Dedifferentiated amniotic fluid mesenchymal stem cell (primary cell): ENCODE measurements at regions not wholly inside any gene's neighbourhood (a gene's known extent, or its start where the extent isn't known, plus 50 kb on each side); places are given as distances from the start of the nearest gene placed in this dataset.

Experiments
- DNase-seq: peaks from one replicate; pipeline ENCODE4 v3.0.0-alpha.2; 2016; ENCODE audit errors: extremely low spot score

DNA sequence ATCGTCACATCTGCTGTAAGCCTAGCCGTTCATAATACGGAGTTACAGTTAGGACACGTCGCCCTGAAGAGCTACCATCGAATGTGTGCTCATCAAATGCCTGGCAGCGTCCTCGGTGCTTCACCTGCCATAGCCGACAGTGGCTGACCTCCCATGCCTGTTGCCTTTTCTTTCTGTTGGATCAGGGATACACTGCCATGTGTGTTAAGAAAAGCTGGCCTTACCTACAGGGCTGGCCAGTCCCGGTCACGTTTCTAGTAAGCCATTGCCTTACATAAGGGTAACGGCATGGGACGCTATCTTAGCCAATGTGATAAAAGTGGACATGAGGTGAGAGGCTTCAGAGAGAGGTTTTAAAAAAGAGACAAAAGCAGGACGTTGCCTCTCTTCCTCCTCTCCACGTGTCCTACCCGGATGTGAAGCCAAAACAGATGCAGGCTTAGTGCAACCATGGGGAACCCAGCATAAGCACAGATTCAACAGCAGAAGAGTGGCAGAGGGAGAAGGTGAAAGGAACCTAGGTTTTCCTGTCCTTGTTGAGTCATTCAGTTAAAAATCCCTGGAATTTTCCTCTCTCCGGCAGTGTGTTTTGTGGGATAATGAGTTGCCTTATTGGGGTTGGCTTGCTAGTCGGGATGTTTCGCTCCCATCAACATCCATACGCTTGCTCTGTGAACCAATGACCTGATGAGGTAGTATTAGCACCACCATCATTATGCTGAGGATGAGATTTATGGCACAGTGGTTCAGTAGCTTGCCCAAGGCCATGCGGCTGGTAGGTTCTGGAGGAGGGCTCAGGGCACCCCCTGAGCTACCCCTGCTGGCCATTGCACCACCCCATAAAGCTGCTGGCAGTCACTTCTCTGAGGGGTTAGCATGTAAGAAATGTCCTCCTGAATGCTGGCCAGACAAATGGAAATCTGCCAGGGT, 67.4 kb upstream of the B3GAT1 start:
- DNase-seq, result no peak

DNA sequence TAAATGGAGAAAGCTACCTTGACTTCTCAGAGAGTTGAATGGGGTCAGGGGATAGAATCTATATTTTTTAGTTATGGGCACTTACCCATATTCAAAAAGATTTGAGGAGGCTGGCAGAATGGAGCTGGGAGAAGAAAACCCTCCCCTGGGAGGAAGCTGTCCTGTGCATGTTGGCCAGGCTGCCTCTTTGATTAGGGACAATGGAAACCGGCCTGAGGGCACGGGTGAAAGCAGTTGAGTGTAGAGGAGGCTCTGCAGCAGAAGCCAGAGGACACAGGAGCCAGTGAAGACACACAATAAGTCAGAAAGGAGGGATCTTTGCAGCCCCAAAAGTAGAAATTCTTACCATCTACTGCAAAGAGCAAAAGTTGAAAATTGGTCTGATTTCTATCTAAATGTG, 66.6 kb upstream of the B3GAT1 start:
- DNase-seq, result no peak

DNA sequence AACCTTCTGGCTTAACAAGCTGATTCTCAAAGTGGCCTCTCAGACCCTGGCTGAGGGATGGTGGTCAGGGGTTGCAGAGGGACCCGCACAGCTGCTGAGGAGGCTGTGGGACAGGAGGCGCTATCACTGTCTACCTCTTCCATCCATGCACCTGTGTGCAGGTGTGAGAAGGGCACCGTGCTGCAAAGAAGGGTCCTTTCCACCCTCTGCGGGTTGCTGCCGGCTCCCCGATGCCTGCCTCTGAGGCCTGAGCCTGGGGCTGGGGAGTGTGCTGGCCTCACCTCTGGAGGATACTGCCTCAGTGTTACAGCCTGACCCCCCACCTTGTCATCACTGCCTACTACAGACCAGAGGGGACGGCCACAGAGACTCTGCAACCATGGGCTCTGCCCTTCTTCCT, 66.1 kb upstream of the B3GAT1 start:
- no peak for DNase-seq

DNA sequence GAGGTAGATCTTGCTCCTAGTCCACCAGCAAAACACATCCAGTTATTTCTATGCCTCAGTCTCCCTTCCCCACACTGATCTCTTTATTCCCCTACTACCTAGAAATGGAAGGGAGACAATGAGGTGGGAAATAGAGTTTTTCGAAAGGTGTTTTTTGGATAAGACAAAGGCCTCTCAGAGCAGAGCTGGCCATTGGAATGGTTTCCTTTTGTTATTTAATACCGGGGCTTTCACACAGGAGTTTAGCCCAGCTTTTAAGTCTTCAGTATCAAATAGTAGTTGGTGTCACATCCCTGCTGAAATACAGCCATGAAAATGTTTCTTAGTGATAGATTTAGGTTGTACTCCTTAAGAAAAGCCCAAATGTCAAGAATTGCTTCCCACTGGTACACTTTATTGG, 65.4 kb upstream of the B3GAT1 start:
- DNase-seq, result no peak

DNA sequence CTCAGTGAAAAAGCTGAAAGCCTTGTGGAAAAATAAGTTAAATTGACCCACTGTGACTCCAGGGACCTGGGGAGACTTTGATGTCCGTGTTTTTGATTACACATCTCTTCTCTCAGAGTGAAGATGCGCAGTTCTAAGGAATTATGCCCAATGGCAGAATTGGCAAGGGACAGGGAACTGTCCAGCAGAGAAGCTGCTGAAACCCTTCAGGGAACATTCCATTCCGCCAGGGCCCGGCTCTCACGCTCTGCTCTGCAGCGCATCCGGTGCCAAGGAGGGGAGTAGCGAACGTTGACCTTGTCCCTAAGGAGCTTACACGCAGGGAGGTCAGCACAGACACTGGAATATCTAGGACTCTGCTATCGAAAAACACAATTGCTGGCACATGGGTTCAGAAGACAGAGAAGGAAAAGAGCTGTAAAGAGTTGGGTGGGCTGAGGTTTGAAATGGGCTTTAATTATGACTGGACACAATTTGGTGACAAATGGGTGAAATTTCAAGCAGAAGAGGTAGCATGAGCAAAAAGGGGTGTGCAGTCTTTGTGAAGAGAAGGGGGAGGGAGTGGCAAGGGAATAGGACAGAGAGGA, 64.5 kb upstream of the B3GAT1 start:
- no peak for DNase-seq

DNA sequence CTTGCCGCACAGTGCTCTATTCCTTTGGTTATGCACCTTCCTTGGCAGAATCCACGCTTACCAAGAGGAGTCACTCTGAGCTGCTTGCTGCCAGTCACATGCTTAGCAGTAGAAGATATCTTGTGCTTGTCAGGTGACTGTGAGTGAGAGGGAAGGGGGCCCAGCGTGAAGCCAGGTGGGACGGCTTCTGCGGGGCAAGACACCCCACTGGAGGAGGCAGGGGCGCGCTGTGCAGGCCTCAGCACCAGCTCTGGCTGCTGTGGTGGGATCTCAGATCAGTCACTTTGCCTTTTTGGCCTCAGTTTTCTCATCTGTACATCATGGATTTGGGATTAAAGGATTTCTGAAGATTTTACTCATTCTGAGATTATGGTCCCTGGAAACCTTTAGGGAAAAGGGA, 63.9 kb upstream of the B3GAT1 start:
- DNase-seq, result no peak

DNA sequence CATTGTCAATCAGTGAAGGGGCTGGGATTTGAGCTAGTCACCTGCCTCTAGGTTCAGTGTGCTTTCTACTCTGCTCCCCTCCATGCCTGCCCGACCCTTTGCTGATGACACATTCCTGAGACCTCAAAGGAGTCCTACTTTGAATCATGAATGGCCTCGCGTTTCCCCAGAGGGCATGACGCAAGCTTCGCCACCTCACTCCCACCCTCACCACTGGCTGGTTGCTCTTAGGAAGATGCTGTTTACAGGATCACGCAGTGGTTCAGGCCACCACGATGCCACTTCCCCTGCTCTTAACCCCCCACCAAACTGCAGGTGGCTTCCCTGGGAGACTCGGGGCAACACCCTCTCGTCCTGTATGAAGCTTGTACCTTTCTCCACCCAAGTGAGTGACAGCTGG, 62.9 kb upstream of the B3GAT1 start:
- DNase-seq, result no peak

DNA sequence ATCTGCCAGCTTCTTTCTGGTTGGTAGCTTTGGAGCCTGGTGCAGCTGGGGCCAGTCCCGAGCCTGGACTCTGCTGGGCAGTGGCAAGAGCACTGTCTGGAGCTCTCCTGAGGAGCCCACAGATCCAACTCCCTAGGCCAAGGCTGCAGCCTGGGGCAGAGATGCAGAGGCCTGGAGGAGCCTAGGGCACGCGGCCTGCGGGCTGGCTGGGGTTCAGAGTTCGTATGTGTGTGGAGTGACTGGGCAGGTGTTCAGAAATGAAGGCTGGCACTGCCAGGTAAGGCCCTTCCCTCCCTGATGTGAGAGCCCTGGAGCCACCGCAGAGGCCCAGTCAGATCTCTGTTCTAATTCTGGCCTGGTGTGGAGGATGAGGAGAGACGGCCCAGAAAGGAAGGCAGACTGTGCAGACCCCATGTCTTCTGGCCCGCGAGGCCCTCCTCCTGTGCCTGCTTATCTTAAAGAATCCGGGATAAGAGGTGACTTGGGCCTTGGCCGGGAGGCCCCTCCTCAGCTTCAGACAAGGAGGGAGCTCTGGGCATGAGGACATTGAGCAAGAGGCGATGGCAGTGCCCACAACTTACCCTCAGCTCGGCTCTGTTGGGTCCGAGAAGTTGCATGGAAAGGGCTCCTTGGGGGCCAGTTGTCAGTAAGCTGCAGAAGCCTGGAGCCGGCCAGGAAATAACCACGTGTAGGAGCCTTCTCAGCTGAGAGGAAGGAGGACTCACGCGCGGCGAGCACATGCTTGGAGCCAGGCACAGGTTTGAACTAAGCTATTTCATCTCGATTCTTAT, 62.2 kb upstream of the B3GAT1 start:
- DNase-seq, result no peak

DNA sequence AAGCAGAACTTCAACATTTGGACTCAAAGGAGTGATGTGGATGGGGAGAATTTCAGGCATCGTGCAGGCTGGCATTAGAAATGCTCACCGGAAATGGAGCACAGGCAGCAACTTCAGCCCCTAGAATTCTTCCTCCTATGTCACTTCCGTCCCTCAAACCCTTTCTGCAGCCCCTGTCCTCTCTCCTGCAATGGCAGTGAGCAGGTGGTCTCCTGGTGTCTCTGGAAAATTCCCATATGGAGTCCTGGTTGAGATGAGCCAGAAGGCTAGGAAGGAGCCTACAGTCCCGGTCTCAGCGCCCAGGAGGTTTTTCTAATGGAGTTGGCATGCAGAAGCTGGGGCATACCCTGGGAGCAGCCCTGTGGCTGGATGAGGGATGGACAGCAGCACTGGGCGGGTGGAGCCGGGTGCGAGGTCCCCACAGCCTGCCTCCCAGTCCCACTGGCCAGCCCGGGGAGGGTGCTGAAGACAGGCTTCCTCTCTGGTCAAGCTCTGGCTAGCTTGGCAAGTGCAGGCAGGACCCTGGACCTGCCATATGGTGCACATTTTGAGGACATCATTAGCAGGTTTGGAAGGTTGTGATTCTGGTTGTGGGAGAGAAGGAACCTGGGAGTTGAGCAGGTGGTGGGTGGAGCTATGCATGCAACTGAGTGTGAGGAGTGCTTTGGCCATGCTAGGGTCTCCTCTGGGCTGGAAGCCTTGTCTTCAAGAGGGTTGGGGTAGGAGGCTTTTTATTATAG, 59.8 kb upstream of the B3GAT1 start:
- DNase-seq, result no peak

DNA sequence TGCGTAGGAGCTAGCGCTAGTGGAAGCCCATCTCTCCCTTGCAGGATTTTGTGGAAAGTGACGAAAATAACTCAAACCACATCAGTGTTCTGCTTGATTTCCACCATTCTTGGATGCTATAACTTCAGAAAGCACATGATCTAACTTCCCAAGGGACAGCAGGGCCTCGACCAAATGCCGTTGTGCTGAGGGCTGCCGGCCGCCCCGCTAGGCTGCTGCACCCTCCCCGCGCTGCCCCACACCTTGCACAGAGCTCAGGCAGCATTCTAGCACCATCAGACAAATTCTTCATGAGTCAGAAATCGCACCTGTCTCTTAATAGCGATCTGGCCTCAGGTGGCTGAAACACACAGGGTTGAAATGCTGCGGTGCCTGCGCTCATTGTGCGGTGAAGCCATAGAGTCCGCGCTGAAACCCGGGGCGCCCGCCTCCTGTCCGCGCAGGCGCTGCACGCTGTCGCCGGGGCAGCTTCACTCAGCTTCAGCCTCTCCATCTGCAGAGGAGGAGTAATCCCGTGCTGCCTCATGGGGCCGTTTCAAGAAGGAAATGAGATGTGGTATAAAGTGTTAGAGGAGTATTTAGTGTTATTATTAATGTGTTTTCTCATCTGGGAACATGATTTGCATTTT, 59.2 kb upstream of the B3GAT1 start:
- no peak for DNase-seq

DNA sequence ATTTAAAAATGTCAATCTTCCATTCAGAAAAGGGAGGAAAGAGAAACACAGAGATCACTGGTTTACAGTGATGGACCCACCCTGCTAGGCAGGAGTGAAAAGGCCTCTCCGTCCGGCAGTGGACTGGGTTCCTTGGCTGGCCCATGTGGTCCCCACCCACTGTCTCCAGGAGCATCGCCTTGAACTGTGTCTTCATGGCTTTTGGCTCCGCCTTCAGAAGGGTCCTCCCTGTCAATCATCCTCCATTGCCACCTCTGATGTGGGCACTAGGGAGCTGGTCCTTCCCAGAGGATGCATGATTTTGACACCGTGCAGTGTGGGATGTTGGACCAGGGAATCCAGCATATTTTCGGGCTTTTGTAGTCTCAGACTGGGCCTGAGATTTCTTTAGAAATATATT, 58.2 kb upstream of the B3GAT1 start:
- no peak for DNase-seq

DNA sequence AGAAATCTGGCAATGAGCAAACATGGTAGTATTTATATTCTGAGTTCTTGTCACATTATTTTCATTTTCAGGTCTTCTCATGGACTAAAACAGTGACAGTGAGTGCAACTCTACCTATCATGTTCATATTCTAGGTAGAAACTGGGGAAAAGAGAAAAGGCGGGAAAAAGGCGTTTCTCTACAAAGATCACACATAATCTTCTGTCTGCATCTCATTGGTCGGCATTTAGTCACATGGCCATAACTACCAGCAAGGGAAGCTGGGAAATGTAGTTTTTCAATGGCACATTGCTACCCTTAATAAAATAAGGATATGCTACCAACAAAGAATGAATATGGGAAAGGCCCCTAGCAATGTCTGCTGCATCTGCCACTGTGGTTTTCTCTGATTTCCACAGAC, 57.6 kb upstream of the B3GAT1 start:
- no peak for DNase-seq

DNA sequence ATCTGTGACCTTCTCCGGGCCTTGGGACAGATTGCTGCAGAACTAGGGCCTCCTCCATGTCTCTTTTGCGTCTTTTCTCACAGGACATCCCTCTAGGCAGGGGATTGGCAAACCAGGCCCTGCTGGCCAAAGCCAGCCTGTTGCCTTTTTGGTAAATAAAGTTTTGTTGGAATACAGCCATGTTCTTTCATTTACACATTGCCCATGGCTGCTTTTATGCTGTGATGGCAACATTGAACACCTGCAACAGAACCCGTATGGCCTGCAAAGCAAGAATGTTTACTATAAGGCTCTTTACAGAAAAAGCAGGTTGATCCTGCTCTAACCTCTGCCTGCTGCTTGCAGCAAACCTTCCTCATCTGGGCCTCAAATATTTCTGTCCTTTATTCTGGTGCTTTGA, 56.8 kb upstream of the B3GAT1 start:
- DNase-seq, result no peak

DNA sequence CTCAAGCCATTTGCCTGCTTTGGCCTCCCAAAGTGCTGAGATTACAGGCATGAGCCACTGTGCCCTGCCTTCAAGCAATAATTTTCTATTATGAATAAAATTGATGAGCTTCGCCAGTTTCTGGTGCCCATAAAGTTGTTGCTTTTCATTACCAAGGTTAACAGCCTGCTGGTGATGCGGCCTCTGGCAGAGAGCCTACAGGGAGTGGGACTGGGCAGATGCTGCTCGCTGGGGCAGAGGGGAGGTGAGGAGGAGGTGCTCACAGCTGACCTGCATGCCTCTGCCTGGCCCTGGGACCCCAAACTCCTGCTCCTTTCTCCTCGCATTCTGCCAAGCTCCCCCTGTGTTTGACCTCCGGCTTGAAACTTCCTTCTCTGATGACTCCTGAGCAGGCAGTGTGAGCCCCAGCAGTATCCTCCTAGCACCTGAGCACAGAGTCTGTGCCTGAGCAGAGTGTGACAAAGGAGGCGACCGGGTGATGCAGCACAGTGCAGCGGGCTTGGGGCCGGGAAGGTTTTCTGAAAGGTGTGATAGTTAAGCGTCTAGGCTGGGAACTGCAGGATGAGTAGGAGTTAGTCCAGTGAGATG, 56.1 kb upstream of the B3GAT1 start:
- no peak for DNase-seq

DNA sequence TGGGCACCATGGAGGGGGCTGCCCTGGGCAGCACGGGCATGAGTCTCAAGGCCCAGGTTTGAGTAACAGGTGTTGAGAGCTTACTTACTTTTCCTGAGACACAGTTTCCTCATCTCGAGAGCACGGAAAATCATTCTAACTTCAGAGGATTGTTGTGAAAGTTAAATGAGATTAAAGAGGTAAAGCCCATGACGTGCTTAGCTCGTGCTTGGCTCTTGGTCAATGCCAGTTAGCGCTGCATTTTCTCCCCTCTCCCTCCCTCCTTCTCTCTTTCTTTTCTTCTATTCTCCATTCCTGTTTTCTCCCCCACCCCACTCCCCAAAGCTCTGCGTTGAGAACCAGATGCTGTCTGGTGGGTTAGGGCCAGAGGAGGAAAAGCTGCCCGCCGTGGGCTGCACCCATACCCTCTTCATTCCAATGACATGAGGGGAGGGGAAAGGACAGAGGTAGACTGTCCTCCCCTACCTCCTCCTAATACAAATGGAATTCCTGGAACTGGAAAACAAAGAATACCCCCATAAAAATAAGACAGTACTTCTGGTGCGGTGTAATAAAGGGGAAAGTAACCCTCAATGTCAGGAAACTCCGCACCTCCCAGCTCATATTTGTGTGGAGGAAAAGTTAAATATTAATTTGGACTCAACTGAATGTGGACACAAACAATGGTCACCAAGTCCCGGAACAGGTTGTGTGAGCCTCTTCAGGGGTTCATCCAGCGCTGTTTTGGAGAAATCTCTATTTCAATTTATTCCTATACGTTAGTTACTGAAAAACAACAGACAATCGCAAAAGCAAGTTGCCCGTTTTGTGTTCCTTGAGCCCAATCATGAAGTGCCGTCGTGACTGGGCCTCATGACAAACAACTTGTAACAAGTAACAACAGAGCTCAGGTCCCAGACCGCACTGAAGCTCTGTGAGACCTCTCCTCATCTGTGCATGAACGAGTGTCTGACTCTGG, 54.8 kb upstream of the B3GAT1 start:
- no peak for DNase-seq

DNA sequence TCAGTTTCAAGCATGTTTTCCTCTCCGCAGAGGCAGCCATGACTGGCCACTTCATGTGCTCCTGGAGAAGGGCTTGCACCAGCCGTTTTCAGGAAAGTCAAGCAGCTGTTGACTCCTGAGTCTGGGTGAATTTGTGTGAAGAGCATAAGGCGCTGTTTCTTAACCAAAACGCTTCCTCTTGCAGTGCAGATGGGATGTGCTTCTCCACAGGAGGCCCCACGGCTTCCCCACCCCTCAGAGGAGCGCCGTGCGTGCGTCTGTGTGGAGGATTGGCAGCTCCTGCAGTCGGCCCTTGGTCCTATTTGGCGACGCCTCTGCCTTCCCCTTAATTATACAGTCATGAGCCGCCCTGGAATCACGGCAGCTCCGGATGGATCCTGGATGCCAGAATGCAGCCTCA, 54.1 kb upstream of the B3GAT1 start:
- DNase-seq, result no peak

DNA sequence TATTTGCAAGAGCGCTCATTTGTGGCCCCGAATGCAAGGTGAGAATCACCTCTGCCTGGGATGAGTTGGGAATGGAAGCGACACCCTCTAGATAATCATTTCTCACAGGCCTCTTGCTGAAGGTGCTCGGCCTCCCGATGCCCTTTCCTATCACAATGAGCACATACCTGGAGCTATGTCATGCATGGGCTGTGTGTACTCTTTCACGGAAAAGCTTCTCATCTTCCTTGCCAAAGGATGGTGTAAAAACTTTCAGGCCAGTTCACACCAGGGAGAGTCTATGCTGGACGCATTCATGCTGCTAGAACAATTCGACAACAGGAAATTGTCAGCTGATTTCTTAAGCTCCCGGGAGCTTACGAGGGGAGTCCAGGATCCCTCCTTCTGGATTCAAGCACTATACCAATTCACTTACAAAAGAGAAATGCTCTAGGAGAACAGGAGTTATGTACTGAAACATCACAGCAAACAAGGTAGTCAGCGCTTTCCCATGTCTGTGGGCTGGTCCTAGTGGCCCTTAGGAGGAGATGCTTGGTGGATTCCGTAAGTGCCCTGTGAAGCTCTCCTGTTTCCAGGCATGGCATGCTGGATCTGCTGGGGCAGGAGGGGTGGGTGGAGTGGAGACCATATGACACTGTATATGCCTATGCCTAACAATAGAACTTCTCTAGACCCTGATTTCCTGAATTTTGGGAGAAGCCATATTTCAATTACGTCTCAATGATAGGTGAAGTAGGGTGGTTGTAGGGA, 53.1 kb upstream of the B3GAT1 start:
- no peak for DNase-seq

DNA sequence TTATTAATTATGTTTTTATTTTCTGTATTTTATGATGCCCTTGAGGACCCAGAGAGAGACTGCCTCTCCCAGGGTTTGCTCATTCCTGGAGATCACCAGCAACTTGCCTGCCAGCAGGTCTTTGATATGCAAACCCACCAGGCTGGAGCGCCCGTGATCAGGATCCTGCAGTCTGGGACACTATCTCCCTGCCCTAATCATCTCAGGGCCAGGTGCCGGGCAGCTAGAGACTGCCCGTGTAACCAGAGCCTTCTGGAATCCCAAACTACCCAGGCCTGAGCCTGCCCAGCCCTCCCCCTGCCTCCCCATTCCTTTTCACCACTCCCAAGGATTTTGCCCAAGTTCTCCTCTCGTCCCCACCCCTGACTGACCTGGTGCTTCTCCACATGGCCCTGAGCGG, 52.2 kb upstream of the B3GAT1 start:
- no peak for DNase-seq

DNA sequence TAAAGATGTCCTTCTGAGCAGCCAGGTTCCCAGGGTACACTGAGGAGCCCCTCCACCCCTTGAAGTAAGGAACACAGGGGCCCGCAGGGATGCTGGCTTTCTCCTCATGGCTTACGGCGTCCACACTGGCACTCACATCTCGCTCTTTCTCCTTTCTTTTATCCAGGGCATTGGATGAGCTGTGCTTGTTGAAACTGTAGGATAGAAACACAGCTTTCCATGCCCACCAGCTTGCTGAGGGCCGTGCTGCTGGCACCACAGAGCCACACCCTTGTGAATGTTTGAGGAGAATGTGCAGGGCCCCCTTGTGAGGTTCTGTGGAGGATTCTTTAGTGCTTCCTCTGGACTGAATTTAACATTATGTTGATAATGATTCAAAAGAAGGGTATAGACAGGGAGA, 51.7 kb upstream of the B3GAT1 start:
- no peak for DNase-seq
